Bronchial epithelial cell (primary cell): ENCODE measurements at regions not wholly inside any gene's neighbourhood (a gene's known extent, or its start where the extent isn't known, plus 50 kb on each side); places are given as distances from the start of the nearest gene placed in this dataset.

ENCODE experiments used
- DNase-seq: peaks from one replicate; pipeline ENCODE4 v3.0.0-alpha.2; 2010; ENCODE audit warnings: low read depth
- FAIRE-seq: peaks from 2 replicates; lab custom pipeline; 2011; peaks lifted over from hg19 to GRCh38; lab: Jason Lieb, UNC
- H3K27me3 ChIP-seq: 2 replicates; pipeline ENCODE4 v1.5.1; 2011; ENCODE audit warnings: low read length; ENCODE audit not compliant: control insufficient read depth, insufficient read depth
- H3K36me3 ChIP-seq: 2 replicates; pipeline ENCODE4 v1.5.1; 2011; ENCODE audit warnings: low read length; ENCODE audit not compliant: control insufficient read depth, insufficient read depth
- H3K4me3 ChIP-seq: 2 replicates; pipeline ENCODE4 v1.5.1; 2011; ENCODE audit warnings: mild to moderate bottlenecking, low read depth, low read length, control low read depth
- CTCF ChIP-seq: IDR thresholded peaks from 2 replicates; pipeline ENCODE4 v1.5.1; 2011; ENCODE audit warnings: mild to moderate bottlenecking, moderate library complexity, low read length, control low read depth, inconsistent platforms; ENCODE audit not compliant: insufficient read depth, severe bottlenecking

- H3K4me3 ChIP-seq, result no peak overlapping the region
- TF ChIP-seq CTCF, result no peak
- no peaks in the 10 kb centered on the region for H3K36me3 ChIP-seq
- FAIRE-seq, result no peak
- DNase-seq, result no peak
- H3K27me3 ChIP-seq, result no peaks in the 10 kb centered on the region
Observed at GRCh38 chr4:43286137-43286536, 393.6 kb downstream of the GRXCR1 start.

- Histone ChIP-seq H3K36me3 (no peaks in the 10 kb centered on the region), H3K27me3 (no peaks in the 10 kb centered on the region), H3K4me3 (no peak overlapping the region)
- TF ChIP-seq CTCF, result no peak
- peak; percentile 40 for DNase-seq
- FAIRE-seq, result no peak
Observed at GRCh38 chr4:43296946-43297528, 404.5 kb downstream of the GRXCR1 start.

GRCh38 chr4:43316813-43317212 is 424.3 kb downstream of the GRXCR1 start:
- Histone ChIP-seq H3K27me3 (no peaks in the 10 kb centered on the region), H3K36me3 (no peaks in the 10 kb centered on the region), H3K4me3 (no peak overlapping the region)
- DNase-seq, result peak; percentile 71
- FAIRE-seq, result no peak
- no peak for TF ChIP-seq CTCF

GRCh38 chr4:43325220-43325967 is 432.9 kb downstream of the GRXCR1 start:
- no peak for FAIRE-seq
- Histone ChIP-seq H3K27me3 (no peaks in the 10 kb centered on the region), H3K36me3 (no peaks in the 10 kb centered on the region), H3K4me3 (no peak overlapping the region)
- no peak for DNase-seq
- TF ChIP-seq CTCF, result no peak

GRCh38 chr4:43330288-43330687 is 437.8 kb downstream of the GRXCR1 start:
- DNase-seq, result peak; percentile 95
- TF ChIP-seq CTCF, result no peak
- no peak overlapping the region for H3K4me3 ChIP-seq
- no peaks in the 10 kb centered on the region for H3K36me3 ChIP-seq
- FAIRE-seq, result no peak
- H3K27me3 ChIP-seq, result no peaks in the 10 kb centered on the region
